Astrocyte (in vitro differentiated cells and primary cell): ENCODE measurements at regions not wholly inside any gene's neighbourhood (a gene's known extent, or its start where the extent isn't known, plus 50 kb on each side); places are given as distances from the start of the nearest gene placed in this dataset.

Experiments used
- DNase-seq: peaks from one replicate; pipeline ENCODE4 v3.0.0-alpha.2; 2010; ENCODE audit warnings: low read depth
- FAIRE-seq: peaks from 2 replicates; lab custom pipeline; 2011; peaks lifted over from hg19 to GRCh38; lab: Jason Lieb, UNC
- H2AFZ ChIP-seq: 2 replicates; pipeline ENCODE4 v1.6.0; 2012; ENCODE audit warnings: low read depth, low read length, inconsistent platforms
- H3K27ac ChIP-seq: 2 replicates; pipeline ENCODE4 v1.5.1; 2011; ENCODE audit warnings: low read depth, low read length, inconsistent platforms
- H3K27me3 ChIP-seq: 2 replicates; pipeline ENCODE4 v1.6.0; 2011; ENCODE audit warnings: low read length, inconsistent platforms; ENCODE audit not compliant: insufficient read depth
- H3K36me3 ChIP-seq: 2 replicates; pipeline ENCODE4 v1.5.1; 2011; ENCODE audit warnings: low read length, inconsistent platforms; ENCODE audit not compliant: insufficient read depth
- H3K4me1 ChIP-seq: 2 replicates; pipeline ENCODE4 v1.5.1; 2011; ENCODE audit warnings: low read length, inconsistent platforms; ENCODE audit not compliant: insufficient read depth
- H3K4me2 ChIP-seq: 2 replicates; pipeline ENCODE4 v1.6.0; 2012; ENCODE audit warnings: low read length, inconsistent platforms
- H3K4me3 ChIP-seq: 2 replicates; pipeline ENCODE4 v1.5.1; 2011; ENCODE audit warnings: low read depth, mild to moderate bottlenecking, low read length, inconsistent platforms; ENCODE audit not compliant: insufficient read depth
- H3K79me2 ChIP-seq: 2 replicates; pipeline ENCODE4 v1.6.0; 2012; ENCODE audit warnings: mild to moderate bottlenecking, low read length, inconsistent platforms; ENCODE audit not compliant: insufficient read depth
- H3K9ac ChIP-seq: 2 replicates; pipeline ENCODE4 v1.6.0; 2012; ENCODE audit warnings: mild to moderate bottlenecking, low read length, inconsistent platforms
- H3K9me3 ChIP-seq: 2 replicates; pipeline ENCODE4 v1.5.1; 2012; ENCODE audit warnings: low read depth, mild to moderate bottlenecking, low read length, inconsistent platforms; ENCODE audit not compliant: insufficient read depth
- H4K20me1 ChIP-seq: 2 replicates; pipeline ENCODE4 v1.6.0; 2012; ENCODE audit warnings: low read length, inconsistent platforms; ENCODE audit not compliant: insufficient read depth
- H3K27ac Mint-ChIP-seq: one replicate; pipeline ENCODE4 v1.8.0; 2021; ENCODE audit warnings: mild to moderate bottlenecking, mixed read lengths; ENCODE audit not compliant: unreplicated experiment
- H3K27me3 Mint-ChIP-seq: one replicate; pipeline ENCODE4 v1.8.0; 2021; ENCODE audit warnings: low read depth, mixed read lengths; ENCODE audit not compliant: unreplicated experiment
- H3K36me3 Mint-ChIP-seq: one replicate; pipeline ENCODE4 v1.8.0; 2021; ENCODE audit warnings: low read depth, mixed read lengths; ENCODE audit not compliant: unreplicated experiment
- H3K4me1 Mint-ChIP-seq: one replicate; pipeline ENCODE4 v1.8.0; 2021; ENCODE audit warnings: low read depth, mixed read lengths; ENCODE audit not compliant: unreplicated experiment
- H3K4me3 Mint-ChIP-seq: one replicate; pipeline ENCODE4 v1.8.0; 2021; ENCODE audit warnings: mild to moderate bottlenecking, moderate library complexity, mixed read lengths; ENCODE audit not compliant: unreplicated experiment
- H3K9me3 Mint-ChIP-seq: one replicate; pipeline ENCODE4 v1.8.0; 2021; ENCODE audit warnings: mild to moderate bottlenecking, mixed read lengths; ENCODE audit not compliant: unreplicated experiment
- CTCF ChIP-seq: IDR thresholded peaks from 2 replicates; pipeline ENCODE4 v1.5.1; 2011; ENCODE audit warnings: low read depth, mild to moderate bottlenecking, inconsistent platforms, low read length, moderate library complexity; ENCODE audit not compliant: insufficient read depth
- EZH2 ChIP-seq: IDR thresholded peaks from 2 replicates; pipeline ENCODE4 v1.6.1; 2012; ENCODE audit warnings: mild to moderate bottlenecking, low read length, inconsistent platforms; ENCODE audit not compliant: insufficient read depth

- FAIRE-seq: no peak
- H3K27ac ChIP-seq: no peak overlapping the region
- no peaks in the 10 kb centered on the region for H3K36me3 Mint-ChIP-seq
- no peak for TF ChIP-seq CTCF
- TF ChIP-seq EZH2: no peak
- peaks cover 30% of the 10 kb centered on the region for H3K27me3 Mint-ChIP-seq
- H4K20me1 ChIP-seq: no peaks in the 10 kb centered on the region
- H3K9me3 ChIP-seq: no peaks in the 10 kb centered on the region
- no peaks in the 10 kb centered on the region for H3K36me3 ChIP-seq
- no peak overlapping the region for H3K9ac ChIP-seq
- no peak overlapping the region for H3K4me3 Mint-ChIP-seq
- no peak for DNase-seq
- no peaks in the 10 kb centered on the region for H3K4me1 ChIP-seq
- H3K4me1 Mint-ChIP-seq: peaks cover 4% of the 10 kb centered on the region
- peaks cover under 1% of the 10 kb centered on the region for H3K9me3 Mint-ChIP-seq
- H3K4me3 ChIP-seq: no peak overlapping the region
- no peak overlapping the region for H2AFZ ChIP-seq
- no peak overlapping the region for H3K4me2 ChIP-seq
- H3K27ac Mint-ChIP-seq: no peak overlapping the region
- H3K27me3 ChIP-seq: peaks cover 5% of the 10 kb centered on the region
- H3K79me2 ChIP-seq: no peaks in the 10 kb centered on the region
Measured at GRCh38 chr9:95756101-95756500, 119.4 kb upstream of the ERCC6L2 start.

- Mint-ChIP-seq H3K4me1 (peaks cover 4% of the 10 kb centered on the region), H3K27ac (no peak overlapping the region), H3K9me3 (peaks cover 2% of the 10 kb centered on the region), H3K27me3 (peaks cover 36% of the 10 kb centered on the region), H3K4me3 (no peak overlapping the region), H3K36me3 (no peaks in the 10 kb centered on the region)
- Histone ChIP-seq H3K27me3 (peaks cover 6% of the 10 kb centered on the region), H3K9ac (no peak overlapping the region), H3K79me2 (no peaks in the 10 kb centered on the region), H3K4me2 (no peak overlapping the region), H3K27ac (no peak overlapping the region), H2AFZ (no peak overlapping the region), H3K4me3 (no peak overlapping the region), H3K4me1 (no peaks in the 10 kb centered on the region), H3K9me3 (no peaks in the 10 kb centered on the region), H4K20me1 (no peaks in the 10 kb centered on the region), H3K36me3 (no peaks in the 10 kb centered on the region)
- DNase-seq: no peak
- TF ChIP-seq CTCF (no peak), EZH2 (no peak)
- FAIRE-seq: no peak
Measured at GRCh38 chr9:95755421-95755730, 120.1 kb upstream of the ERCC6L2 start.

GRCh38 chr9:95754533-95755420 lies 120.7 kb upstream of the ERCC6L2 start:
- Mint-ChIP-seq H3K36me3 (no peaks in the 10 kb centered on the region), H3K4me1 (peaks cover 4% of the 10 kb centered on the region), H3K27ac (no peak overlapping the region), H3K27me3 (peaks cover 36% of the 10 kb centered on the region), H3K4me3 (no peak overlapping the region), H3K9me3 (peaks cover 2% of the 10 kb centered on the region)
- DNase-seq: no peak
- Histone ChIP-seq H2AFZ (no peak overlapping the region), H3K4me2 (no peak overlapping the region), H3K9me3 (no peaks in the 10 kb centered on the region), H3K9ac (no peak overlapping the region), H4K20me1 (no peaks in the 10 kb centered on the region), H3K27ac (no peak overlapping the region), H3K79me2 (no peaks in the 10 kb centered on the region), H3K4me3 (no peak overlapping the region), H3K4me1 (no peaks in the 10 kb centered on the region), H3K27me3 (peaks cover 6% of the 10 kb centered on the region), H3K36me3 (no peaks in the 10 kb centered on the region)
- FAIRE-seq: no peak
- TF ChIP-seq CTCF (no peak), EZH2 (no peak)
